ENCODE measurements at regions not wholly inside any gene's neighbourhood (a gene's known extent, or its start where the extent isn't known, plus 50 kb on each side); places are given as distances from the start of the nearest gene placed in this dataset.

GRCh38 chr1:57843760-57844159 is 419.9 kb upstream of the DAB1 start:
- DNase-seq, result no peak
- no peaks in the 10 kb centered on the region for H3K79me2 ChIP-seq (ENCODE audit: low read depth)
- H2AFZ ChIP-seq, result no peak overlapping the region
- no peaks in the 10 kb centered on the region for H3K4me1 ChIP-seq (replicated peaks; ENCODE audit: insufficient read depth)
- H3K4me2 ChIP-seq, result no peak overlapping the region
- no peaks in the 10 kb centered on the region for H3K36me3 ChIP-seq (ENCODE audit: low read depth)
- no peaks in the 10 kb centered on the region for H4K20me1 ChIP-seq (ENCODE audit: insufficient read depth)
- POLR2A ChIA-PET (ENCODE audit: unreplicated experiment), result no interaction called here
- no peaks in the 10 kb centered on the region for H3K27me3 ChIP-seq (ENCODE audit: insufficient read depth, low read depth)
- CTCF ChIA-PET, result no interaction called here
- H3K4me3 ChIP-seq, result no peak overlapping the region
- no peaks in the 10 kb centered on the region for H3K9me3 ChIP-seq (ENCODE audit: insufficient read depth, low read depth)
- no peaks in the 10 kb centered on the region for H3F3A ChIP-seq (ENCODE audit: insufficient read depth, low read depth)
- BruUV-seq (replicated peaks), result no TSS peak
- no peak for TF ChIP-seq CTCF (conservative IDR thresholded peaks at IDR 0.05)
- TF ChIP-seq EZH2 (IDR thresholded peaks at IDR 0.05; ENCODE audit: low read depth), result no peak
- intact Hi-C loops (cut with micrococcal nuclease; ENCODE audit: unreplicated experiment), result no loop called here
- no peaks in the 10 kb centered on the region for H3K9me2 ChIP-seq (ENCODE audit: insufficient read depth)
- H3K27ac ChIP-seq, result no peak overlapping the region

GRCh38 chr1:57839526-57839925 is 415.7 kb upstream of the DAB1 start:
- CTCF ChIA-PET, result no interaction called here
- H3K27ac ChIP-seq, result no peak overlapping the region
- H3K27me3 ChIP-seq (ENCODE audit: insufficient read depth, low read depth), result no peaks in the 10 kb centered on the region
- intact Hi-C loops (cut with micrococcal nuclease; ENCODE audit: unreplicated experiment), result no loop called here
- no peaks in the 10 kb centered on the region for H3K9me3 ChIP-seq (ENCODE audit: insufficient read depth, low read depth)
- no peak for TF ChIP-seq EZH2 (IDR thresholded peaks at IDR 0.05; ENCODE audit: low read depth)
- no peak for TF ChIP-seq CTCF (conservative IDR thresholded peaks at IDR 0.05)
- H3K79me2 ChIP-seq (ENCODE audit: low read depth), result no peaks in the 10 kb centered on the region
- no TSS peak for BruUV-seq (replicated peaks)
- H3F3A ChIP-seq (ENCODE audit: insufficient read depth, low read depth), result no peaks in the 10 kb centered on the region
- no peak overlapping the region for H3K4me2 ChIP-seq
- no peaks in the 10 kb centered on the region for H3K9me2 ChIP-seq (ENCODE audit: insufficient read depth)
- H2AFZ ChIP-seq, result no peak overlapping the region
- no peaks in the 10 kb centered on the region for H3K4me1 ChIP-seq (replicated peaks; ENCODE audit: insufficient read depth)
- no peak overlapping the region for H3K4me3 ChIP-seq
- H3K36me3 ChIP-seq (ENCODE audit: low read depth), result no peaks in the 10 kb centered on the region
- POLR2A ChIA-PET (ENCODE audit: unreplicated experiment), result no interaction called here
- no peak for DNase-seq
- H4K20me1 ChIP-seq (ENCODE audit: insufficient read depth), result no peaks in the 10 kb centered on the region

- no peaks in the 10 kb centered on the region for H3F3A ChIP-seq (ENCODE audit: insufficient read depth, low read depth)
- intact Hi-C loops (cut with micrococcal nuclease; ENCODE audit: unreplicated experiment), result no loop called here
- H3K4me1 ChIP-seq (replicated peaks; ENCODE audit: insufficient read depth), result no peaks in the 10 kb centered on the region
- no peaks in the 10 kb centered on the region for H3K27me3 ChIP-seq (ENCODE audit: insufficient read depth, low read depth)
- TF ChIP-seq EZH2 (IDR thresholded peaks at IDR 0.05; ENCODE audit: low read depth) (no peak), CTCF (conservative IDR thresholded peaks at IDR 0.05) (no peak)
- no peak overlapping the region for H2AFZ ChIP-seq
- no peaks in the 10 kb centered on the region for H3K9me2 ChIP-seq (ENCODE audit: insufficient read depth)
- no peak overlapping the region for H3K4me3 ChIP-seq
- ChIA-PET POLR2A (ENCODE audit: unreplicated experiment) (no interaction called here), CTCF (no interaction called here)
- H3K36me3 ChIP-seq (ENCODE audit: low read depth), result no peaks in the 10 kb centered on the region
- no peak for DNase-seq
- H3K79me2 ChIP-seq (ENCODE audit: low read depth), result no peaks in the 10 kb centered on the region
- no peaks in the 10 kb centered on the region for H3K9me3 ChIP-seq (ENCODE audit: insufficient read depth, low read depth)
- H3K27ac ChIP-seq, result no peak overlapping the region
- H4K20me1 ChIP-seq (ENCODE audit: insufficient read depth), result no peaks in the 10 kb centered on the region
- H3K4me2 ChIP-seq, result no peak overlapping the region
- BruUV-seq (replicated peaks), result no TSS peak
These were observed 415.2 kb upstream of the DAB1 start for GRCh38 chr1:57839067-57839466.

Data from PC-9 (cell line).